Neural cell (in vitro differentiated cells): ENCODE measurements at regions not wholly inside any gene's neighbourhood (a gene's known extent, or its start where the extent isn't known, plus 50 kb on each side); places are given as distances from the start of the nearest gene placed in this dataset.

Experiments used
- H2AFZ ChIP-seq: fragments of 200-600, 300-800 bp; sonication (generic), shearing (Covaris generic); 2 replicates; pipeline ENCODE4 v1.6.0; 2014; ENCODE audit warnings: low read depth, mild to moderate bottlenecking, antibody characterized with exemption, low read length, moderate library complexity
- H3F3A ChIP-seq: fragments of 200-600 bp; shearing (Covaris generic); 2 replicates; pipeline ENCODE4 v1.6.1; 2016; ENCODE audit warnings: mild to moderate bottlenecking, moderate library complexity, mixed read lengths, antibody characterized with exemption, low read length; ENCODE audit not compliant: insufficient read depth, poor library complexity, severe bottlenecking
- H3K27ac ChIP-seq: fragments of 200-600, 300-800 bp; sonication (generic), shearing (Covaris generic); 2 replicates; pipeline ENCODE4 v1.5.1; 2014; ENCODE audit warnings: mild to moderate bottlenecking, low read length, moderate library complexity
- H3K27me3 ChIP-seq: fragments of 300-800, 200-600 bp; sonication (generic), shearing (Covaris generic); 2 replicates; pipeline ENCODE4 v1.6.0; 2014; ENCODE audit warnings: mild to moderate bottlenecking, low read depth, low read length, moderate library complexity; ENCODE audit not compliant: insufficient read depth
- H3K36me3 ChIP-seq: fragments of 300-800, 200-600 bp; sonication (generic), shearing (Covaris generic); 2 replicates; pipeline ENCODE4 v1.5.1; 2014; ENCODE audit warnings: mild to moderate bottlenecking, antibody characterized with exemption, low read length, moderate library complexity; ENCODE audit not compliant: insufficient read depth
- H3K4me2 ChIP-seq: fragments of 300-800, 200-600 bp; sonication (generic), shearing (Covaris generic); 2 replicates; pipeline ENCODE4 v1.6.0; 2014; ENCODE audit warnings: mild to moderate bottlenecking, low read length
- H3K4me3 ChIP-seq: fragments of 300-800, 200-600 bp; sonication (generic), shearing (Covaris generic); 2 replicates; pipeline ENCODE4 v1.5.1; 2014; ENCODE audit warnings: mild to moderate bottlenecking, low read length, moderate library complexity
- H3K79me2 ChIP-seq: fragments of 200-600 bp; shearing (Covaris generic); replicated peaks from 2 replicates; pipeline ENCODE4 v1.6.0; 2014; ENCODE audit warnings: mild to moderate bottlenecking, low read length, moderate library complexity; ENCODE audit not compliant: insufficient read depth
- H3K9ac ChIP-seq: fragments of 300-800, 200-600 bp; sonication (generic), shearing (Covaris generic); 2 replicates; pipeline ENCODE4 v1.6.1; 2016; ENCODE audit warnings: mild to moderate bottlenecking, low read length, mixed read lengths
- H3K9me2 ChIP-seq: fragments of 200-600 bp; shearing (Covaris generic); 2 replicates; pipeline ENCODE4 v1.6.1; 2016; ENCODE audit warnings: mild to moderate bottlenecking, low read length, mixed read lengths; ENCODE audit not compliant: insufficient read depth
- H3K9me3 ChIP-seq: fragments of 200-600, 300-800 bp; sonication (generic), shearing (Covaris generic); 2 replicates; pipeline ENCODE4 v1.6.1; 2016; ENCODE audit warnings: mild to moderate bottlenecking, mixed run types, low read length, moderate library complexity, mixed read lengths
- H4K20me1 ChIP-seq: fragments of 200-600 bp; shearing (Covaris generic); 2 replicates; pipeline ENCODE4 v1.6.1; 2016; ENCODE audit warnings: mild to moderate bottlenecking, mixed run types; ENCODE audit not compliant: insufficient read depth
- CTCF ChIP-seq: fragments of 450-650 bp; IDR thresholded peaks from 2 replicates; pipeline ENCODE4 v1.5.1; 2014; ENCODE audit warnings: antibody characterized with exemption, mild to moderate bottlenecking, moderate library complexity; ENCODE audit not compliant: poor library complexity, severe bottlenecking
- EP300 ChIP-seq: fragments of 450-650 bp; conservative IDR thresholded peaks from 2 replicates; pipeline ENCODE4 v1.6.1; 2014; ENCODE audit warnings: antibody characterized with exemption, mild to moderate bottlenecking, moderate library complexity; ENCODE audit not compliant: poor library complexity, severe bottlenecking
- EZH2 ChIP-seq: fragments of 200-600, 300-800 bp; shearing (Covaris generic), sonication (generic); IDR thresholded peaks from 2 replicates; pipeline ENCODE4 v1.6.1; 2014; ENCODE audit warnings: antibody characterized with exemption, low read length, borderline replicate concordance, mild to moderate bottlenecking; ENCODE audit not compliant: insufficient read depth, poor library complexity, severe bottlenecking
- MXI1 ChIP-seq: fragments of 450-650 bp; conservative IDR thresholded peaks from 2 replicates; pipeline ENCODE4 v1.6.1; 2014; ENCODE audit warnings: antibody characterized with exemption, mild to moderate bottlenecking; ENCODE audit not compliant: poor library complexity, severe bottlenecking
- POLR2AphosphoS5 ChIP-seq: IDR thresholded peaks from 2 replicates; pipeline ENCODE4 v1.6.1; 2012
- RAD21 ChIP-seq: fragments of 450-650 bp; conservative IDR thresholded peaks from 2 replicates; pipeline ENCODE4 v1.6.1; 2014; ENCODE audit warnings: antibody characterized with exemption, mild to moderate bottlenecking, moderate library complexity
- REST ChIP-seq: IDR thresholded peaks from 2 replicates; pipeline ENCODE4 v1.6.1; 2012; ENCODE audit warnings: borderline replicate concordance
- SMC3 ChIP-seq: fragments of 450-650 bp; conservative IDR thresholded peaks from 2 replicates; pipeline ENCODE4 v1.6.1; 2014; ENCODE audit warnings: antibody characterized with exemption, mild to moderate bottlenecking, moderate library complexity; ENCODE audit not compliant: poor library complexity
- TAF1 ChIP-seq: IDR thresholded peaks from 2 replicates; pipeline ENCODE4 v1.6.1; 2012; ENCODE audit warnings: low read depth

GRCh38 chr10:28794986-28795385 is 117.7 kb downstream of the BAMBI start:
- Histone ChIP-seq H3K4me3 (no peak overlapping the region), H3K9ac (no peak overlapping the region), H3K27ac (no peak overlapping the region)

More at GRCh38 chr10:28794986-28795385, 117.7 kb downstream of the BAMBI start:
- no peaks in the 10 kb centered on the region for H4K20me1 ChIP-seq
- no peaks in the 10 kb centered on the region for H3K27me3 ChIP-seq
- no peak overlapping the region for H3K4me2 ChIP-seq
- no peak overlapping the region for H2AFZ ChIP-seq
- no peaks in the 10 kb centered on the region for H3K9me3 ChIP-seq
- no peaks in the 10 kb centered on the region for H3K9me2 ChIP-seq
- no peaks in the 10 kb centered on the region for H3K36me3 ChIP-seq
- H3K79me2 ChIP-seq = no peaks in the 10 kb centered on the region
- TF ChIP-seq CTCF (no peak), SMC3 (no peak), RAD21 (no peak), EP300 (no peak), MXI1 (no peak), EZH2 (no peak), REST (no peak), POLR2AphosphoS5 (no peak), TAF1 (no peak)
- H3F3A ChIP-seq = no peaks in the 10 kb centered on the region
